Esophagus squamous epithelium (tissue), 4 donors: ENCODE measurements at regions not wholly inside any gene's neighbourhood (a gene's known extent, or its start where the extent isn't known, plus 50 kb on each side); places are given as distances from the start of the nearest gene placed in this dataset.

Experiments used
- POLR2A ChIP-seq, 4 donors: fragments of 450-650 bp; IDR thresholded peaks; one replicate each; pipeline ENCODE4 v1.6.1; 2017; ENCODE audit warnings: antibody characterized with exemption in 4 of 4, mild to moderate bottlenecking in 4 of 4, moderate library complexity in 3 of 4
- TF ChIP-seq, protein P1 (sequence below), 6 experiments: fragments of 450-650 bp in 4 of 6; fragments of 200-600 bp in 2 of 6; sonication (generic) in 2 of 6; IDR thresholded peaks; one replicate each; pipeline ENCODE4 v1.5.1; 2016 to 2019; ENCODE audit warnings: antibody characterized with exemption in 6 of 6, mild to moderate bottlenecking in 4 of 6, moderate library complexity in 4 of 6

GRCh38 chr3:132229641-132230040 lies 87.6 kb upstream of the ACP3 start:
- TF ChIP-seq, protein P1, sequence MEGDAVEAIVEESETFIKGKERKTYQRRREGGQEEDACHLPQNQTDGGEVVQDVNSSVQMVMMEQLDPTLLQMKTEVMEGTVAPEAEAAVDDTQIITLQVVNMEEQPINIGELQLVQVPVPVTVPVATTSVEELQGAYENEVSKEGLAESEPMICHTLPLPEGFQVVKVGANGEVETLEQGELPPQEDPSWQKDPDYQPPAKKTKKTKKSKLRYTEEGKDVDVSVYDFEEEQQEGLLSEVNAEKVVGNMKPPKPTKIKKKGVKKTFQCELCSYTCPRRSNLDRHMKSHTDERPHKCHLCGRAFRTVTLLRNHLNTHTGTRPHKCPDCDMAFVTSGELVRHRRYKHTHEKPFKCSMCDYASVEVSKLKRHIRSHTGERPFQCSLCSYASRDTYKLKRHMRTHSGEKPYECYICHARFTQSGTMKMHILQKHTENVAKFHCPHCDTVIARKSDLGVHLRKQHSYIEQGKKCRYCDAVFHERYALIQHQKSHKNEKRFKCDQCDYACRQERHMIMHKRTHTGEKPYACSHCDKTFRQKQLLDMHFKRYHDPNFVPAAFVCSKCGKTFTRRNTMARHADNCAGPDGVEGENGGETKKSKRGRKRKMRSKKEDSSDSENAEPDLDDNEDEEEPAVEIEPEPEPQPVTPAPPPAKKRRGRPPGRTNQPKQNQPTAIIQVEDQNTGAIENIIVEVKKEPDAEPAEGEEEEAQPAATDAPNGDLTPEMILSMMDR (IDR thresholded peaks at IDR 0.05): no peak
- no peak for TF ChIP-seq POLR2A (IDR thresholded peaks at IDR 0.05)
